ENCODE measurements at regions not wholly inside any gene's neighbourhood (a gene's known extent, or its start where the extent isn't known, plus 50 kb on each side); places are given as distances from the start of the nearest gene placed in this dataset.
A peak's percentile ranks its signal among the peaks of the same experiment; 100 is the strongest.

DNA sequence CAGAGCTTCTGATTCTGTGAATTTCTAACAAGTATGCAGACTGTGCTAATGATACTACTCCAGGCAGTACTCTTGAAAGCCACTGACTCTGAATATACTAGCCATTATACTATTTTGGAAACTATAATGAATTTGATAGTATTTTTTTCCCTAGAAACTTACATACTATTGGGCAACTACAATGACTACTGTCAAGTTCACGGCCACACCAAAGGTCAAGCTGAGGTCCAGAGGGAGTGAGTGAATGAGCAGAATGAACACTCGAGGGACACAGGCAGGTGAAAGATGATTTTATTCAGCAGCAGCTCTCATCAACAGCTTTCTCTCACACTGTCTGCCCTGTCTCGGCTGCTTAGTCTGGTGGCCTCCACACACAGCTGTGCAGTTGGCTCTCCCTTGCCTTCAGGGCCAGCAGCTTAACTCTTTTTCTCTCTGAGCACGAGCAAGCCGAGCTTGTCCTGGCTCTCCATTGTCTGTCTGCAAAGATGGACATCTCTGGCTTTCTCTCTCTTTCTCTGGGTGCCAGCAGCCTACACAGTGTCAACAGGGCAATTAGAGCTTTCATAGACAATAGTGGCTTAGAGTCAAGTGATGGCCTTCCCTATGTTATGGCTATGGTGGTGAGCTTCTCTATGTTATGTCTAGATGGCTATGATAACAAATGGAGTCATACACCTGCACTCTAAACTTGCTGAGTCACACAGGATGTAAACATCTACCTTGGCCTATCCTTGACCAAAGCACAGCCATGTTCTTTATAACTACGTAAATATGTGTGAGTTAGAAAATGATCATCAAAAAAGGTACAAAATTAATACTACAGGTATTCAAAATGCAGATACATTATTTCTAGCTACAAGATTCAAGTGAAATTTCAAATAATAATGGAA, 362.4 kb downstream of the CGGBP1 start:
- Histone ChIP-seq H2AFZ (ENCODE audit: low read length) (no peak overlapping the region), H3K9me3 (ENCODE audit: low read length) (no peaks in the 10 kb centered on the region), H3K27ac (ENCODE audit: extremely low read length, insufficient read depth, low read length) (no peak overlapping the region), H3K4me2 (ENCODE audit: low read depth, low read length) (no peak overlapping the region), H3K9ac (ENCODE audit: insufficient read depth, low read depth, low read length) (no peak overlapping the region), H4K20me1 (ENCODE audit: insufficient read depth, low read length) (no peaks in the 10 kb centered on the region), H3K4me3 (replicated peaks in 1 of 3; ENCODE audit: insufficient read depth in 1 of 3, low read depth in 2 of 3, low read length in 3 of 3) (no peak overlapping the region), H3K36me3 (replicated peaks in 1 of 2; ENCODE audit: control insufficient read depth in 1 of 2, insufficient read depth in 2 of 2, low read length in 2 of 2) (no peaks in the 10 kb centered on the region), H3K27me3 (ENCODE audit: control insufficient read depth in 1 of 2, insufficient read depth in 2 of 2, low read length in 2 of 2) (no peaks in the 10 kb centered on the region), H3K79me2 (ENCODE audit: insufficient read depth, low read length) (no peaks in the 10 kb centered on the region), H3K4me1 (ENCODE audit: insufficient read depth, low read length) (no peaks in the 10 kb centered on the region)
- 10% methylated on average over 6 of the region's 6 CpGs for WGBS (ENCODE audit: low lambda C conversion rate)
- in situ Hi-C loops (cut with HindIII; ENCODE audit: extremely low pct_ligation_motif_present, low pct_unique_long_range_greater_than_20kb): no loop called here
- DNase-seq (ENCODE audit: low spot score): peak; percentile 2
- CTCF ChIA-PET (ENCODE audit: low intra/inter-chr PET ratio, low total read pairs): no interaction called here
- intact Hi-C loops (cut with micrococcal nuclease; ENCODE audit: unreplicated experiment): no loop called here
- peak; percentile 39; the same call in 1 of the 3 replicates for ATAC-seq
- FAIRE-seq: no peak
- BruUV-seq (replicated peaks): no TSS peak
- TF ChIP-seq ZBTB1 (CRISPR knock-in tag; IDR thresholded peaks at IDR 0.05; ENCODE audit: borderline replicate concordance) (no peak), FOXA3 (CRISPR knock-in tag; IDR thresholded peaks at IDR 0.05) (0 out of 2 replicates have a peak, but pooled peaks have one; percentile 5), NR2F1 (CRISPR knock-in tag; IDR thresholded peaks at IDR 0.05) (0 out of 4 replicates have a peak, but pooled peaks of 1 of the 2 experiments have one; percentile 22), BCL6 (CRISPR knock-in tag; IDR thresholded peaks at IDR 0.05) (peak; percentile 20; the same call in 1 of the 2 replicates), SKI (IDR thresholded peaks at IDR 0.05; ENCODE audit: partially characterized antibody) (peak; percentile 44), GABPB1 (CRISPR knock-in tag; IDR thresholded peaks at IDR 0.05) (peak; percentile 22; the same call in 1 of the 2 replicates), ZSCAN12 (CRISPR knock-in tag; IDR thresholded peaks at IDR 0.05) (no peak), RARA (CRISPR knock-in tag; IDR thresholded peaks at IDR 0.05) (peak; percentile 76), NFE2L2 (IDR thresholded peaks at IDR 0.05; ENCODE audit: low read length) (peak; percentile 82)
- POLR2A ChIA-PET: no interaction called here

DNA sequence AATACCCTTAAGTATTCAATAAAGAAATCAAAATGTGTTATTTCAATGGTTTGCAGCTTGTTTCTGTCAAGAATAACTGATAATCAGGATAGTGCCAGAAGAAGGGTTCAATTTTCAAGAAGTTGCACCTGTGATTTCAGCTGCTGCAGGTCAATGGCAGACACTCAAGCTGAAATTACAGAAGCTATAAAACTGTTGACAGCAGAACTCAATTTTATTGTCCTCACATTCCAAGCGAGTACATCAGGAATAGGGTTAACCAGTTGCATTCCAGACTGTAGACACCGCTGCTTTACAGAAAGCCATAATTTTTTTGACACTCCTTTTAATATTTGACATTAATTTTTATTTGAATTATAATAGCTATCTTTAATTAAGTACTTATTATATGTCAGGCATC, 364.1 kb downstream of the CGGBP1 start:
- no peaks in the 10 kb centered on the region for H3K27me3 ChIP-seq (ENCODE audit: control insufficient read depth in 1 of 2, insufficient read depth in 2 of 2, low read length in 2 of 2)
- no peak overlapping the region for H3K4me2 ChIP-seq (ENCODE audit: low read depth, low read length)
- ChIA-PET CTCF (ENCODE audit: low intra/inter-chr PET ratio, low total read pairs) (no interaction called here), POLR2A (no interaction called here)
- no peak for FAIRE-seq
- TF ChIP-seq HHEX (CRISPR knock-in tag; IDR thresholded peaks at IDR 0.05) (no peak), SKIL (CRISPR knock-in tag; IDR thresholded peaks at IDR 0.05; ENCODE audit: borderline replicate concordance) (no peak)
- H3K4me3 ChIP-seq (replicated peaks in 1 of 3; ENCODE audit: insufficient read depth in 1 of 3, low read depth in 2 of 3, low read length in 3 of 3): no peak overlapping the region
- no peaks in the 10 kb centered on the region for H3K9me3 ChIP-seq (ENCODE audit: low read length)
- H4K20me1 ChIP-seq (ENCODE audit: insufficient read depth, low read length): no peaks in the 10 kb centered on the region
- no TSS peak for BruUV-seq (replicated peaks)
- intact Hi-C loops (cut with micrococcal nuclease; ENCODE audit: unreplicated experiment) (no loop called here), in situ Hi-C loops (cut with HindIII; ENCODE audit: extremely low pct_ligation_motif_present, low pct_unique_long_range_greater_than_20kb) (no loop called here)
- no peaks in the 10 kb centered on the region for H3K4me1 ChIP-seq (ENCODE audit: insufficient read depth, low read length)
- WGBS (ENCODE audit: low lambda C conversion rate): 0% methylated on average over 2 of the region's 2 CpGs
- no peak overlapping the region for H3K27ac ChIP-seq (ENCODE audit: extremely low read length, insufficient read depth, low read length)
- H3K9ac ChIP-seq (ENCODE audit: insufficient read depth, low read depth, low read length): no peak overlapping the region
- no peaks in the 10 kb centered on the region for H3K79me2 ChIP-seq (ENCODE audit: insufficient read depth, low read length)
- no peak overlapping the region for H2AFZ ChIP-seq (ENCODE audit: low read length)
- H3K36me3 ChIP-seq (replicated peaks in 1 of 2; ENCODE audit: control insufficient read depth in 1 of 2, insufficient read depth in 2 of 2, low read length in 2 of 2): no peaks in the 10 kb centered on the region
- DNase-seq (ENCODE audit: low spot score): no peak
- no peak for ATAC-seq

Data from HepG2 (cell line).